Mucosa of gallbladder (tissue), 1 donor: ENCODE measurements at regions not wholly inside any gene's neighbourhood (a gene's known extent, or its start where the extent isn't known, plus 50 kb on each side); places are given as distances from the start of the nearest gene placed in this dataset.

Source experiments
- DNase-seq: peaks from one replicate; pipeline ENCODE4 v3.0.0-alpha.2; 2020; ENCODE audit warnings: low spot score
- donor health status: DM: no; HTN: no; CAD: no.

DNA sequence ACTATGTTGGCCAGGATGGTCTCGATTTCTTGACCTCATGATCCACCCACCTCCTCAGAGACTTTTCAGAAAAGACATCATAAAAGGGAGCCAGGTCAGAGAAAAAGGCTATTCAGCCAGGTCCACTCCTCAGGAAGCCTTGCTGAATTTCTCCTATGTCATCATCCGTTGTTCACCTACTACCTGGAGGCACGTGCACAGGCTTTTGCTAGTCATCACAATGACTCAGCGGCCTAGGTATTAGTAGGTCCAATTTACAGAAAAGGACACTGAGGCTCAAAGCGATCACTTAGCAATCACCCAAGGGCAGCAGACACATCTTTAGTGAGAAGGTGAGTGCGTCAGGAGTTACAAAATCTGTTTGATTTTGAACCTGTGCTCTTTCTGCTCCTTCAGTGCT is 72.3 kb upstream of the RAD23B start:
- no peak for DNase-seq

- DNase-seq, result no peak
Observed at GRCh38 chr9:107211284-107211923, 71.7 kb upstream of the RAD23B start.

- no peak for DNase-seq
Observed at GRCh38 chr9:107212613-107213012, 70.5 kb upstream of the RAD23B start.

DNA sequence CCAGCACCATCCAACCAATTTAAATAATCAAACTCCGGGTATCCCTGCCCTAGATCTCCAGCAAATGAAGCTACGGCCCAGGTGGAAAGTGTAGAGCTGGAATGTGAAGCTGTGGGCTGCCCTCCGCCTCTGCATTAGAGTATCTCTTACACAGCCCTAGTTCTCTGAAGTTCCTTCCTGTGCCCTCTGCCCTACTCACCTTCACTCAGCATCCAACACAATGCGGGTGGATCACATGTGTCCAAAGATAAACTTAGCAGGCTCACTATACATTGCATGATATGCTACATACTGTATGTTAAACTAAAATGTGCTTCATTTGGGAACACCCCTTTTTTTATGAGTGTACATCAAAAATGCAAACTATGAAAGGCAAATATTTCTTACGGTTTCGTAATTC is 70.0 kb upstream of the RAD23B start:
- no peak for DNase-seq

DNA sequence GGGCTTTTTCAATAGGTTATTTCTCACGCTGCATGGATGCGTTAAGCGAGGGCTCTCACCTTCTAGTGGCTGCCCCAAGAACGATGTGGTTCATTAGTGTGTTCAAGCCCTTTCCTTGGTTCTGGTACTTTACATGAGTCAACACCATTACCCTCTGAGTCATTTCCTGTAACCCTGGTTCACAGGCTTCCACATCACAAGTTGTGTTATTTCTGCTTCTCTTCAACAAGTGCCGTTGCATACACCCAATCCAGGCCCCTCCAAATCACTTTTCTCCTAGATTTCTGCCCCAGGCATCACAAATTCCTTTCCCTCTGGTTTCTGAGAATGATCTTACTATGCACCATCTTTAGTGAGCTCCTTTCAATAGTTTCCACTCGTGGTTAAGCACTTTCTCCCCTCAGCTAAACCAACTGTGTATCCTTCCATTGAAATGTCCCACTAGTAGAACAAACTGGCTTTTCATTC is 69.5 kb upstream of the RAD23B start:
- no peak for DNase-seq

GRCh38 chr9:107214381-107214780 is 68.7 kb upstream of the RAD23B start:
- DNase-seq, result no peak

DNA sequence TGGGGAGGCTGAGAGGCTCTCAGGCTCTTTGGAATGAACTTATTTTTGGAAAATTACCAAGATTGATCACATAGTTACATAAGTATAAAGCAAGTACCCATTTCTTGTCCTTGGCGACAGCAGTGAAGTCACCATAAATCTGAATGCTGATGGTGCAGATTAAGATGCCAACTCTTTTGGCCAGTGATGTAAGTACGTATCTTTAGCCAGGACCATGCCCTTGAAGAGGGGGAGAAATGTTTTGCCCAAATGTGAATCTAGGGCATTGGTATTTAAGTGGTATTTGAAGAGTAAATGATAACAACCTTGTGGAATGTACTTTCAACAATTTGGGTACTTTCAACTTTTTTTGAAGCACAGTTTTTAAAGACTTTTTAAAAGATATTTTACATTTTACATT is 68.2 kb upstream of the RAD23B start:
- no peak for DNase-seq

GRCh38 chr9:107215381-107215780 is 67.7 kb upstream of the RAD23B start:
- no peak for DNase-seq

GRCh38 chr9:107216329-107216728 is 66.8 kb upstream of the RAD23B start:
- no peak for DNase-seq

GRCh38 chr9:107218829-107219485 is 64.1 kb upstream of the RAD23B start:
- no peak for DNase-seq

DNA sequence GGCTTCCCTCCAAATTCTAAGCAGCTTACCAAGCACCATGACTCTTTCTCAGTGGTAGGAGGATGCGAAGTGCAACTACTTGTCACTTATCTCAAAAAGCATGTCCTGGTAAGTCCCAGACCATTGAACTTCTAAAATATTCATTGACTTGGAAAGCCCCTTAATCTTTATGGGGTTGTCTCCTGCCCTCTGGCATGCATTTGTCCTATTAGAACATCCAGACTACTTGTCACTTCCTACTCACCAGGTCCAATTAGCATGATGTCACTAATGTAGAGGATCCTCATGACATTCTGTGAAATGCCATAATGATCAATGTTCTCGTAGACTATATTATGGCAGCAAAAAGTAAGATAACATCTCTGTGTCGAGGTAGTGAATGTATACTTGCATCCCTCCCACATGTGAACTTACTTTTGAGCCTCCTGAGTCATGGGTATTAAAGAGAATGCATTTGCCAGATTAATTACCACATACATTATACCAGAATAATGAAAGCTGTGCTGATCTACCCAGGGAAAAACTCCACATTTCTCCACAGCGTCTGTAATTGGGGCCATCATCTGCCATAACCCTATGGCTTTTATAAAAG is 63.5 kb upstream of the RAD23B start:
- DNase-seq, result no peak

DNA sequence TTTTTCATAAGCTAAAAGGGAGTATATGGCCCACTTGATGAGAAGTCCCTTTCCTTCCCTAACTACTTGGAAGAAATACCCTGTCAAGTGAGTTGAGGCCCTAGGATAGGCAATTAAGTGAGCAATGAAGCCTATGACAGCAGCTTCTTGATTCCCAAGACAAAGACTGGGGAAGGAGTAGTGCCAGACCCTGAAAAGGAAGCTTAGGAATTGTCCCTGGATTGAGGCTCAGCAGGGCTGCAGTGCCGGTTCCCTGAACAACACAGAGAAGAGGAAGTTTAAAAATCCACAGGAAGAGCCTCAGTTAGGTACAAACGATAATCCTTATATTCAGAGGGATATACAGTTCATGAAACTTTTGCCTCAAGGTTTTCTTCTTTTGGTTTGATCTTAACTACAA is 61.8 kb upstream of the RAD23B start:
- no peak for DNase-seq

GRCh38 chr9:107222020-107222522 is 61.0 kb upstream of the RAD23B start:
- no peak for DNase-seq

- no peak for DNase-seq
Observed at GRCh38 chr9:107223381-107223780, 59.7 kb upstream of the RAD23B start.

DNA sequence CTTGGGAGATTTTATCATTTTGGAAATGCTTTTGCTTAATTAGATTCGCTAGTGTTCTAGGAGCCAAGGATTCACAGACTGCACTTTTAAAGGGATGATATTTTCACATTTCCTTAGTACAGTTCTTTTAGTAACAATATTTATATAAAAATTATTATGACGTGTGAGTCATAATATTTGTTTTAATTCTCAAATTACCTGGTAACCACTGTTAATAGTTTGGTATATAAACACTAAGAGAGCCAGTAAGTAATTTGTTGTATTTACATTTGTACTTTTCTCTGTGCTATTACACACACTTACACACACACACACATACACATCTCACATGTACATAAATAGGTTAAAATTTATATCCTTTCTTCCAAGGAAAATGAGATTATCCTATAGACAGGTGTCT is 58.8 kb upstream of the RAD23B start:
- DNase-seq, result no peak

DNA sequence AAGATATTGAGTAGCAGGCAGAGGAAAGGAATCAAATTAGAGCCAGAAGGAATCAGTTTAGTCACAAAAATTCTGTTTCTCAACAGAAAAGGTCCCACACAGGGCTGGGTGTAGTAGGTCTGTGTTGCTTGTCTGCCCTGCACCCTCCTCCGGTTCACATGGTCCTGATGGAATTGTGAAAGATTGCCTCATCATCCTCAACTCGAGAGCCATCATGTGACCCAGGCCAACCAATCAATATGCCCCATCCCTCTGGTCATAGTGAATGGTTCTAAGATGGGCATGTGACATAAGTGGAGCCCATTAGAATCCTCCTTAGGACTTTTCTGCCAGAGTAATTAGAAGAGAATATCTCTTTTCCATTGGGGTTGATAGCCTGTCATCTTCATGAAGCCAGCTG is 56.7 kb upstream of the RAD23B start:
- no peak for DNase-seq

- no peak for DNase-seq
Observed at GRCh38 chr9:107227774-107228173, 55.3 kb upstream of the RAD23B start.

GRCh38 chr9:107228496-107229039 is 54.5 kb upstream of the RAD23B start:
- no peak for DNase-seq

GRCh38 chr9:107229241-107229741 is 53.8 kb upstream of the RAD23B start:
- DNase-seq, result no peak
